ENCODE measurements at regions not wholly inside any gene's neighbourhood (a gene's known extent, or its start where the extent isn't known, plus 50 kb on each side); places are given as distances from the start of the nearest gene placed in this dataset.

GRCh38 chr10:130466271-130466997, 330.2 kb downstream of the GLRX3 start:
- DNase-seq, result no peak

- DNase-seq, result no peak
Measured at GRCh38 chr10:130470286-130470685, 334.1 kb downstream of the GLRX3 start.

GRCh38 chr10:130470973-130471372, 334.8 kb downstream of the GLRX3 start:
- DNase-seq, result no peak

GRCh38 chr10:130471486-130471885, 335.3 kb downstream of the GLRX3 start:
- no peak for DNase-seq

- DNase-seq, result no peak
Measured at GRCh38 chr10:130472236-130472635, 336.0 kb downstream of the GLRX3 start.

- no peak for DNase-seq
Measured at GRCh38 chr10:130474591-130474990, 338.4 kb downstream of the GLRX3 start.

- no peak for DNase-seq
Measured at GRCh38 chr10:130477360-130477759, 341.2 kb downstream of the GLRX3 start.

- no peak for DNase-seq
Measured at GRCh38 chr10:130479146-130479545, 343.0 kb downstream of the GLRX3 start.

GRCh38 chr10:130479926-130480325, 343.7 kb downstream of the GLRX3 start:
- no peak for DNase-seq

GRCh38 chr10:130480491-130480890, 344.3 kb downstream of the GLRX3 start:
- no peak for DNase-seq

- no peak for DNase-seq
Measured at GRCh38 chr10:130481076-130481930, 345.1 kb downstream of the GLRX3 start.

GRCh38 chr10:130481936-130482335, 345.7 kb downstream of the GLRX3 start:
- no peak for DNase-seq

GRCh38 chr10:130483691-130484467, 347.7 kb downstream of the GLRX3 start:
- no peak for DNase-seq

- no peak for DNase-seq
Measured at GRCh38 chr10:130484468-130485180, 348.4 kb downstream of the GLRX3 start.

GRCh38 chr10:130485236-130485957, 349.2 kb downstream of the GLRX3 start:
- no peak for DNase-seq

GRCh38 chr10:130485958-130486895, 350.0 kb downstream of the GLRX3 start:
- no peak for DNase-seq

- no peak for DNase-seq
Measured at GRCh38 chr10:130486906-130487305, 350.7 kb downstream of the GLRX3 start.

- no peak for DNase-seq
Measured at GRCh38 chr10:130487566-130487965, 351.4 kb downstream of the GLRX3 start.

- DNase-seq, result no peak
Measured at GRCh38 chr10:130489891-130490290, 353.7 kb downstream of the GLRX3 start.

GRCh38 chr10:130491011-130491692, 355.0 kb downstream of the GLRX3 start:
- no peak for DNase-seq
